ENCODE measurements at regions not wholly inside any gene's neighbourhood (a gene's known extent, or its start where the extent isn't known, plus 50 kb on each side); places are given as distances from the start of the nearest gene placed in this dataset.

DNA sequence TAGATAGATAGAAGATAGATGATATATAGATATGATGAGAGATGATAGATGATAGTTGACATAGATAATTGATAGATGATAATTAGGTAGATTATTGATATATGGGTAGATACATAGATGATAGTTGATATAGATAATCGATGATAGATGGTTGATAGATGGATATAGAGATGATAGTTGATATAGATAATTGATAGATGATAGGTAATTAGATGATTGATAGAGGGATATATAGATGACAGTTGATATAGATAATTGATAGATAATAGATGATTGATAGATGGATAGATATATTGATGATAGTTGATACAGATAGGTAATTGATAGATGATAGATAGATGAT lies 72.3 kb downstream of the PRR15 start (continued):
- TF ChIP-seq, protein P1, sequence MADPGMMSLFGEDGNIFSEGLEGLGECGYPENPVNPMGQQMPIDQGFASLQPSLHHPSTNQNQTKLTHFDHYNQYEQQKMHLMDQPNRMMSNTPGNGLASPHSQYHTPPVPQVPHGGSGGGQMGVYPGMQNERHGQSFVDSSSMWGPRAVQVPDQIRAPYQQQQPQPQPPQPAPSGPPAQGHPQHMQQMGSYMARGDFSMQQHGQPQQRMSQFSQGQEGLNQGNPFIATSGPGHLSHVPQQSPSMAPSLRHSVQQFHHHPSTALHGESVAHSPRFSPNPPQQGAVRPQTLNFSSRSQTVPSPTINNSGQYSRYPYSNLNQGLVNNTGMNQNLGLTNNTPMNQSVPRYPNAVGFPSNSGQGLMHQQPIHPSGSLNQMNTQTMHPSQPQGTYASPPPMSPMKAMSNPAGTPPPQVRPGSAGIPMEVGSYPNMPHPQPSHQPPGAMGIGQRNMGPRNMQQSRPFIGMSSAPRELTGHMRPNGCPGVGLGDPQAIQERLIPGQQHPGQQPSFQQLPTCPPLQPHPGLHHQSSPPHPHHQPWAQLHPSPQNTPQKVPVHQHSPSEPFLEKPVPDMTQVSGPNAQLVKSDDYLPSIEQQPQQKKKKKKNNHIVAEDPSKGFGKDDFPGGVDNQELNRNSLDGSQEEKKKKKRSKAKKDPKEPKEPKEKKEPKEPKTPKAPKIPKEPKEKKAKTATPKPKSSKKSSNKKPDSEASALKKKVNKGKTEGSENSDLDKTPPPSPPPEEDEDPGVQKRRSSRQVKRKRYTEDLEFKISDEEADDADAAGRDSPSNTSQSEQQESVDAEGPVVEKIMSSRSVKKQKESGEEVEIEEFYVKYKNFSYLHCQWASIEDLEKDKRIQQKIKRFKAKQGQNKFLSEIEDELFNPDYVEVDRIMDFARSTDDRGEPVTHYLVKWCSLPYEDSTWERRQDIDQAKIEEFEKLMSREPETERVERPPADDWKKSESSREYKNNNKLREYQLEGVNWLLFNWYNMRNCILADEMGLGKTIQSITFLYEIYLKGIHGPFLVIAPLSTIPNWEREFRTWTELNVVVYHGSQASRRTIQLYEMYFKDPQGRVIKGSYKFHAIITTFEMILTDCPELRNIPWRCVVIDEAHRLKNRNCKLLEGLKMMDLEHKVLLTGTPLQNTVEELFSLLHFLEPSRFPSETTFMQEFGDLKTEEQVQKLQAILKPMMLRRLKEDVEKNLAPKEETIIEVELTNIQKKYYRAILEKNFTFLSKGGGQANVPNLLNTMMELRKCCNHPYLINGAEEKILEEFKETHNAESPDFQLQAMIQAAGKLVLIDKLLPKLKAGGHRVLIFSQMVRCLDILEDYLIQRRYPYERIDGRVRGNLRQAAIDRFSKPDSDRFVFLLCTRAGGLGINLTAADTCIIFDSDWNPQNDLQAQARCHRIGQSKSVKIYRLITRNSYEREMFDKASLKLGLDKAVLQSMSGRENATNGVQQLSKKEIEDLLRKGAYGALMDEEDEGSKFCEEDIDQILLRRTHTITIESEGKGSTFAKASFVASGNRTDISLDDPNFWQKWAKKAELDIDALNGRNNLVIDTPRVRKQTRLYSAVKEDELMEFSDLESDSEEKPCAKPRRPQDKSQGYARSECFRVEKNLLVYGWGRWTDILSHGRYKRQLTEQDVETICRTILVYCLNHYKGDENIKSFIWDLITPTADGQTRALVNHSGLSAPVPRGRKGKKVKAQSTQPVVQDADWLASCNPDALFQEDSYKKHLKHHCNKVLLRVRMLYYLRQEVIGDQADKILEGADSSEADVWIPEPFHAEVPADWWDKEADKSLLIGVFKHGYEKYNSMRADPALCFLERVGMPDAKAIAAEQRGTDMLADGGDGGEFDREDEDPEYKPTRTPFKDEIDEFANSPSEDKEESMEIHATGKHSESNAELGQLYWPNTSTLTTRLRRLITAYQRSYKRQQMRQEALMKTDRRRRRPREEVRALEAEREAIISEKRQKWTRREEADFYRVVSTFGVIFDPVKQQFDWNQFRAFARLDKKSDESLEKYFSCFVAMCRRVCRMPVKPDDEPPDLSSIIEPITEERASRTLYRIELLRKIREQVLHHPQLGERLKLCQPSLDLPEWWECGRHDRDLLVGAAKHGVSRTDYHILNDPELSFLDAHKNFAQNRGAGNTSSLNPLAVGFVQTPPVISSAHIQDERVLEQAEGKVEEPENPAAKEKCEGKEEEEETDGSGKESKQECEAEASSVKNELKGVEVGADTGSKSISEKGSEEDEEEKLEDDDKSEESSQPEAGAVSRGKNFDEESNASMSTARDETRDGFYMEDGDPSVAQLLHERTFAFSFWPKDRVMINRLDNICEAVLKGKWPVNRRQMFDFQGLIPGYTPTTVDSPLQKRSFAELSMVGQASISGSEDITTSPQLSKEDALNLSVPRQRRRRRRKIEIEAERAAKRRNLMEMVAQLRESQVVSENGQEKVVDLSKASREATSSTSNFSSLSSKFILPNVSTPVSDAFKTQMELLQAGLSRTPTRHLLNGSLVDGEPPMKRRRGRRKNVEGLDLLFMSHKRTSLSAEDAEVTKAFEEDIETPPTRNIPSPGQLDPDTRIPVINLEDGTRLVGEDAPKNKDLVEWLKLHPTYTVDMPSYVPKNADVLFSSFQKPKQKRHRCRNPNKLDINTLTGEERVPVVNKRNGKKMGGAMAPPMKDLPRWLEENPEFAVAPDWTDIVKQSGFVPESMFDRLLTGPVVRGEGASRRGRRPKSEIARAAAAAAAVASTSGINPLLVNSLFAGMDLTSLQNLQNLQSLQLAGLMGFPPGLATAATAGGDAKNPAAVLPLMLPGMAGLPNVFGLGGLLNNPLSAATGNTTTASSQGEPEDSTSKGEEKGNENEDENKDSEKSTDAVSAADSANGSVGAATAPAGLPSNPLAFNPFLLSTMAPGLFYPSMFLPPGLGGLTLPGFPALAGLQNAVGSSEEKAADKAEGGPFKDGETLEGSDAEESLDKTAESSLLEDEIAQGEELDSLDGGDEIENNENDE (IDR thresholded peaks at IDR 0.05; ENCODE audit: insufficient replicate concordance, low read length): no peak
- TF ChIP-seq TBP (IDR thresholded peaks at IDR 0.05; ENCODE audit: low read depth, low read length) (no peak), NRF1 (IDR thresholded peaks at IDR 0.05; ENCODE audit: low read depth, low read length) (no peak), NANOG (IDR thresholded peaks at IDR 0.05; ENCODE audit: insufficient read depth, low read depth, low read length, poor library complexity, severe bottlenecking) (no peak), RNF2 (IDR thresholded peaks at IDR 0.05; ENCODE audit: borderline replicate concordance, low read depth, low read length, missing control alignments, poor library complexity, severe bottlenecking) (no peak)
- TF ChIP-seq, protein P2, sequence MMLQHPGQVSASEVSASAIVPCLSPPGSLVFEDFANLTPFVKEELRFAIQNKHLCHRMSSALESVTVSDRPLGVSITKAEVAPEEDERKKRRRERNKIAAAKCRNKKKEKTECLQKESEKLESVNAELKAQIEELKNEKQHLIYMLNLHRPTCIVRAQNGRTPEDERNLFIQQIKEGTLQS (IDR thresholded peaks at IDR 0.05; ENCODE audit: insufficient read depth, low read depth, low read length): no peak
- TF ChIP-seq, protein P3, sequence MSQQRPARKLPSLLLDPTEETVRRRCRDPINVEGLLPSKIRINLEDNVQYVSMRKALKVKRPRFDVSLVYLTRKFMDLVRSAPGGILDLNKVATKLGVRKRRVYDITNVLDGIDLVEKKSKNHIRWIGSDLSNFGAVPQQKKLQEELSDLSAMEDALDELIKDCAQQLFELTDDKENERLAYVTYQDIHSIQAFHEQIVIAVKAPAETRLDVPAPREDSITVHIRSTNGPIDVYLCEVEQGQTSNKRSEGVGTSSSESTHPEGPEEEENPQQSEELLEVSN (IDR thresholded peaks at IDR 0.05): no peak
